LNCaP clone FGC (cell line): ENCODE measurements at regions not wholly inside any gene's neighbourhood (a gene's known extent, or its start where the extent isn't known, plus 50 kb on each side); places are given as distances from the start of the nearest gene placed in this dataset.
"Not testable (repeated sequence)": the region's sequence is repeated elsewhere in the genome, so short reads cannot be mapped to it uniquely, and the experiment has no call there.

Experiments used
- DNase-seq: peaks from one replicate; pipeline ENCODE4 v3.0.0-alpha.2; 2011; ENCODE audit warnings: low read depth
- H3K4me3 ChIP-seq: 2 replicates; pipeline ENCODE4 v1.5.1; 2011; ENCODE audit warnings: mild to moderate bottlenecking, low read depth, low read length, control low read depth
- TF ChIP-seq, protein P1 (sequence below): IDR thresholded peaks from 2 replicates; pipeline ENCODE4 v1.5.1; 2012; ENCODE audit warnings: mild to moderate bottlenecking; ENCODE audit not compliant: control insufficient read depth, insufficient read depth; ENCODE audit errors: extremely low read depth

DNA sequence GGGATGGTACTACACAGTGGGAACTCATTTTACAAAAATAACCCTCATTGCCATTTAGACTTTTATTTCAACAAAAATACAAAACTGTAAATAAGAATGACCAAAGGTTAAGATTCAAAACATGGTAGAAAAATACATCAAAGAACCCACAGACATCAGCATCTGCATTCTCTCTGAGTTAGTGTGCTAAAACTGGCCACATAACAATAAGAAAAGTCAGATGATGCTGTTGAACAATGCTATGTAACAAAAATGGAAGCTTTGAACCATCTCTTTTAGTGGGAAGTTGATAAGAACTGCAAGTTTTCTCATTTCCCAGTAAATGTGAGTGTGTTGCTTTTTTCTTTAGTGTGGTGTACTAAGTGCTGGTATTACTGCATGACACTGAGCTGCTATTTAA is 888.4 kb upstream of the EPHA5 start:
- no peak for DNase-seq
- H3K4me3 ChIP-seq: no peak overlapping the region
- TF ChIP-seq, protein P1, sequence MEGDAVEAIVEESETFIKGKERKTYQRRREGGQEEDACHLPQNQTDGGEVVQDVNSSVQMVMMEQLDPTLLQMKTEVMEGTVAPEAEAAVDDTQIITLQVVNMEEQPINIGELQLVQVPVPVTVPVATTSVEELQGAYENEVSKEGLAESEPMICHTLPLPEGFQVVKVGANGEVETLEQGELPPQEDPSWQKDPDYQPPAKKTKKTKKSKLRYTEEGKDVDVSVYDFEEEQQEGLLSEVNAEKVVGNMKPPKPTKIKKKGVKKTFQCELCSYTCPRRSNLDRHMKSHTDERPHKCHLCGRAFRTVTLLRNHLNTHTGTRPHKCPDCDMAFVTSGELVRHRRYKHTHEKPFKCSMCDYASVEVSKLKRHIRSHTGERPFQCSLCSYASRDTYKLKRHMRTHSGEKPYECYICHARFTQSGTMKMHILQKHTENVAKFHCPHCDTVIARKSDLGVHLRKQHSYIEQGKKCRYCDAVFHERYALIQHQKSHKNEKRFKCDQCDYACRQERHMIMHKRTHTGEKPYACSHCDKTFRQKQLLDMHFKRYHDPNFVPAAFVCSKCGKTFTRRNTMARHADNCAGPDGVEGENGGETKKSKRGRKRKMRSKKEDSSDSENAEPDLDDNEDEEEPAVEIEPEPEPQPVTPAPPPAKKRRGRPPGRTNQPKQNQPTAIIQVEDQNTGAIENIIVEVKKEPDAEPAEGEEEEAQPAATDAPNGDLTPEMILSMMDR: no peak

DNA sequence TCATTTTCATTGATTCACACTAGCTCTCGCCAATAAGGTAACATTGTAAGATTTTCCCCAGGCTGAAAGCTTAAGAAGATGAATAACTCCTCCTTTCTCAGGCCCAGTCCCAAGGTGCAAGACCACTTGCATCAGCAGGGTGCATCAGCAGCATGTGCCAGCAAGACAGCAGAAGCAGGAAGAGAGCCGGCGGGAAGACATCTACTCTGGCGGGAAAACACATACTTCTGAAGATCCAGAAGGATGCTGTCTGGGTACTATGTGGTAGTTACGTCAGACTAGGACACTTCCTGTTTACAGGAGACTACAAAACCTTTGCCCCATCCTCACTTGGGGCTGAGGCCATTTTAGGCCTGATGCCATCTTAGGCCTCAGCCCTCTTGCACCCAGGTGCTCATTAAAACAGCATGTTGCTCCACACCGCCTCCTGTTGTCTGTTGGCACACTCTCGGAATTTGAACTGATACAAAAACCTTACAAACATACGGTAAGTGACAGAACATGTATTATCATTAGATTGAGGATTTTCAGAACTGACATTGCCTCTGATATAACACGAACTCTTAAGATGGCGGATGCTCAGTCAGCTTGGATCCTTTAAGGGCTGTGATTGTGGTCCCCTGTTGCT is 886.5 kb upstream of the EPHA5 start:
- no peak overlapping the region for H3K4me3 ChIP-seq
- DNase-seq: no peak
- TF ChIP-seq, protein P1: no peak

DNA sequence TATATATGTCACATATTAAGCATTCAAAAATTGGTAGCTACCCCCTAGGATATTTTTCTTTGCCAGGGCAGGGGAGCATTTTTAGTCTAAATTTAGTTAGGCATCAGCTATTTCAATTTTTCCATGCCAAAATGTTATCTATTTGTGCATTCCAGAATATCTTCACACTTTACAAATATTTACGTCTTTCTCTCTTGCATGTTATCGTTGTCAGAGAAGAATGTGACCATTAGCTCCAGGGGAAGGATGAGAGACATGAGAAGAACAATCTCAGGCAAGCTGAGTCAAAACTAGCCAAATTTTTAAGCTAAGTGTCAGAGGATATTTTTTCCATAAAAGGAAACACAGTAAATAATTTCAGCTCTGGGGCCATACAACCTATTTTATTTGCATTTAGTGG is 885.0 kb upstream of the EPHA5 start:
- no peak overlapping the region for H3K4me3 ChIP-seq
- TF ChIP-seq, protein P1: no peak
- DNase-seq: no peak

DNA sequence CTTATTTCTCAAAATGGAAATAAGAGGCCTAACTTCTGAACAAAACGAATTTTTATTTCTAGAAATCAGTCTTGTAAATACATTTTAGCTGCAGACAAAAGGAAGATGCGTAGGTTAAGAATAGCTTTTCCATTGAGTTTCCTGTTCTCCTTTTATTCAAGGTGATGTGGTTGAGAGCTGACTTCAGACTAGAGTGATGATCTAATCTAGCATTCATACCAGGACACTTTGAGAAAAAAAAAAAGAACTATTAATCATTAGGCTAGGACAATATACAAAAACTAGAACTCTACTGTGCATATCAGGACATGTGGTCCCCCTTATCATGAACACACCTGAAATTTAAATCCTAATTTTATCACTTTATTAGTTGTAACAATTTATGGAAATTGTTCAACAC is 884.5 kb upstream of the EPHA5 start:
- no peak overlapping the region for H3K4me3 ChIP-seq
- TF ChIP-seq, protein P1: no peak
- DNase-seq: no peak

DNA sequence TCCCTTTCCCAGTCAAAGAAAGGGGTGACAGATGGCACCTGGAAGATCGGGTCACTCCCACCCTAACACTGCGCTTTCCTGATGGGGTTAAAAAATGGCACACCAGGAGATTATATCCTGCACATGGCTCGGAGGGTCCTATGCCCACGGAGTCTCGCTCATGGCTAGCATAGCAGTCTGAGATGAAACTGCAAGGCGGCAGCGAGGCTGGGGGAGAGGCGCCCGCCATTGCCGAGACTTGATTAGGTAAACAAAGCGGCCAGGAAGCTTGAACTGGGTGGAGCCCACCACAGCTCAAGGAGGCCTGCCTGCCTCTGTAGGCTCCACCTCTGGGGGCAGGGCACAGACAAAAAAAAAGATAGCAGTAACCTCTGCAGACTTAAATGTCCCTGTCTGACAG is 875.0 kb upstream of the EPHA5 start:
- not testable (repeated sequence) for DNase-seq

DNA sequence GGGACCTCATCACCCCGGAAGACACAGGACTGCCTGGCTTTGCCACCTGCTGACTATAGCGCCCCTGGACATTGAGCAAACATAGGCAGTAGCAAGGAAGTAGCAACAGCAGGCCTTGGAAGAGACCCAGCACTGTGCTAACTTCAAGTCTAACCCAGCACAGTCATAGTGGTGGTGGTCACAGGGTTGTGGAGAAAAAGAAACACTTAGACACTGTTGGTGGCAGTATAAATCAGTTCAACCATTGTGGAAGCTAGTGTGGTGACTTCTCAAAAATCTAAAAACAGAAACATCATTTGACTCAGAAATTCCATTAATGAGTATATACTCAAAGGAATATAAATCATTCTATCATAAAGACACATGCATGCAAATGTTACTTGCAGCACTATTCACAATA is 874.0 kb upstream of the EPHA5 start:
- no peak for DNase-seq
- H3K4me3 ChIP-seq: no peak overlapping the region
- TF ChIP-seq, protein P1: no peak

More for the DNA sequence above, 875.0 kb upstream of the EPHA5 start:
- not testable (repeated sequence) for H3K4me3 ChIP-seq

DNA sequence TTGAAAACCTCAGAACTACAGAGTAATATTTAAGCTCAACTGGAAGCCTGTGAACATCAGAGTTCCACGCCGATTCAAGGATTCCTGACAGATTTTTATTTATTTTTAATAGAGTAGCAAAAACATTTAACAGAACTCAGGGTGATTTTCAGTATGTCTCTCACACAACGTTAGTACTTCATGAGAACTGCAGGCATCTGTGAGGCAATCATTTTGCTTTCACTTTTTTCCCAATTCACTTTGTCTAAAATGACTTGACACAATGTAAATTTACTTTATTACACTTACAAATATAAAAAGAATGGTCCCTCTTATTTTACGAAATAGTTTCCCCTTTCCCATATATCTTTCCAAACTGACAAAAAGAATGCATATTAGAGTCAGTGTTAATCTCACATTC is 869.5 kb upstream of the EPHA5 start:
- DNase-seq: no peak
- H3K4me3 ChIP-seq: no peak overlapping the region
- TF ChIP-seq, protein P1: no peak

DNA sequence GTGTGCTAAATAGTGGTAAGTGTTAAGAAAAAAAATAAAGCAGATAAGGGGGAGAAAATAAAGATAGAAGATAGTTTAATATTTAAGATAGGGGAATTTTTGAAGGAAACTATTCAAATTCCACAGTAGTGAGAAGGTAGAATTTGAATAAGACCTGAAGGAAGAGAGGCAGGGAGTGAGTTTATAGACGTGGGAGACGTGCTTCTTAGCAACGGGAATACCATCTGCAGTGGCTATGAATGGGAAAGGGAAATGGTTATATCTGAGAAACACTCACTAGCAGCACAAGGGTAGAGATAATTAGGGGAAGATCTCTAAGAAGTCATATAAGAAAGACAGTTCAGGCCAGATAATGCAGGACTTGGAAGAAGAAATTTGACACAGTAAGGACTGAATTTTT is 854.5 kb upstream of the EPHA5 start:
- no peak for DNase-seq
- TF ChIP-seq, protein P1: no peak

More for the DNA sequence above, 854.5 kb upstream of the EPHA5 start:
- no peak overlapping the region for H3K4me3 ChIP-seq
